Activated T-cell treated with anti-CD3 and anti-CD28 coated beads, Interleukin-2, amount 50 U/mL, for 24 hours (primary cell): ENCODE measurements at regions not wholly inside any gene's neighbourhood (a gene's known extent, or its start where the extent isn't known, plus 50 kb on each side); places are given as distances from the start of the nearest gene placed in this dataset.

Source experiments
- DNase-seq: peaks from one replicate; pipeline ENCODE4 v3.0.0-alpha.2; 2020
- H3K27ac Mint-ChIP-seq: 2 replicates; pipeline ENCODE4 v1.8.0; 2020; ENCODE audit warnings: mild to moderate bottlenecking, mixed read lengths
- H3K27me3 Mint-ChIP-seq: 2 replicates; pipeline ENCODE4 v1.8.0; 2020; ENCODE audit warnings: mixed read lengths
- H3K36me3 Mint-ChIP-seq: 2 replicates; pipeline ENCODE4 v1.8.0; 2020; ENCODE audit warnings: low read depth, mixed read lengths
- H3K4me1 Mint-ChIP-seq: 2 replicates; pipeline ENCODE4 v1.8.0; 2020; ENCODE audit warnings: low read depth, mixed read lengths
- H3K4me3 Mint-ChIP-seq: 2 replicates; pipeline ENCODE4 v1.8.0; 2020; ENCODE audit warnings: mild to moderate bottlenecking, moderate library complexity, mixed read lengths
- H3K9me3 Mint-ChIP-seq: 2 replicates; pipeline ENCODE4 v1.8.0; 2020; ENCODE audit warnings: mixed read lengths

- H3K27ac Mint-ChIP-seq: no peak overlapping the region
- no peaks in the 10 kb centered on the region for H3K36me3 Mint-ChIP-seq
- no peaks in the 10 kb centered on the region for H3K9me3 Mint-ChIP-seq
- H3K27me3 Mint-ChIP-seq: peaks cover 27% of the 10 kb centered on the region
- DNase-seq: no peak
- no peak overlapping the region for H3K4me3 Mint-ChIP-seq
- peaks cover 2% of the 10 kb centered on the region for H3K4me1 Mint-ChIP-seq
Observed at GRCh38 chr11:32161293-32161692, 70.4 kb downstream of the RCN1 start.

- no peak overlapping the region for H3K4me3 Mint-ChIP-seq
- H3K36me3 Mint-ChIP-seq: no peaks in the 10 kb centered on the region
- H3K4me1 Mint-ChIP-seq: peaks cover 2% of the 10 kb centered on the region
- peaks cover 26% of the 10 kb centered on the region for H3K27me3 Mint-ChIP-seq
- H3K9me3 Mint-ChIP-seq: no peaks in the 10 kb centered on the region
- H3K27ac Mint-ChIP-seq: no peak overlapping the region
- DNase-seq: no peak
Observed at GRCh38 chr11:32162351-32162750, 71.5 kb downstream of the RCN1 start.

- Mint-ChIP-seq H3K4me1 (peaks cover 2% of the 10 kb centered on the region), H3K27ac (no peak overlapping the region), H3K9me3 (no peaks in the 10 kb centered on the region), H3K4me3 (no peak overlapping the region), H3K27me3 (peaks cover 22% of the 10 kb centered on the region), H3K36me3 (no peaks in the 10 kb centered on the region)
- DNase-seq: no peak
Observed at GRCh38 chr11:32162906-32163305, 72.0 kb downstream of the RCN1 start.

- Mint-ChIP-seq H3K36me3 (no peaks in the 10 kb centered on the region), H3K4me3 (no peak overlapping the region), H3K9me3 (no peaks in the 10 kb centered on the region), H3K27ac (no peak overlapping the region), H3K4me1 (peaks cover 4% of the 10 kb centered on the region), H3K27me3 (peaks cover 21% of the 10 kb centered on the region)
- DNase-seq: no peak
Observed at GRCh38 chr11:32163557-32163956, 72.7 kb downstream of the RCN1 start.

- Mint-ChIP-seq H3K36me3 (no peaks in the 10 kb centered on the region), H3K27me3 (peaks cover 13% of the 10 kb centered on the region), H3K4me3 (no peak overlapping the region), H3K4me1 (peaks cover 12% of the 10 kb centered on the region), H3K9me3 (no peaks in the 10 kb centered on the region), H3K27ac (no peak overlapping the region)
- DNase-seq: no peak
Observed at GRCh38 chr11:32164836-32165235, 74.0 kb downstream of the RCN1 start.

- no peaks in the 10 kb centered on the region for H3K36me3 Mint-ChIP-seq
- no peak overlapping the region for H3K4me3 Mint-ChIP-seq
- H3K4me1 Mint-ChIP-seq: peaks cover 14% of the 10 kb centered on the region
- H3K27me3 Mint-ChIP-seq: peaks cover 5% of the 10 kb centered on the region
- no peak overlapping the region for H3K27ac Mint-ChIP-seq
- no peaks in the 10 kb centered on the region for H3K9me3 Mint-ChIP-seq
- no peak for DNase-seq
Observed at GRCh38 chr11:32168924-32169323, 78.0 kb downstream of the RCN1 start.

GRCh38 chr11:32171445-32171844 lies 80.6 kb downstream of the RCN1 start:
- DNase-seq: no peak

GRCh38 chr11:32172041-32172847 lies 81.4 kb downstream of the RCN1 start:
- no peaks in the 10 kb centered on the region for H3K27me3 Mint-ChIP-seq
- H3K9me3 Mint-ChIP-seq: no peaks in the 10 kb centered on the region
- no peak overlapping the region for H3K4me3 Mint-ChIP-seq
- no peaks in the 10 kb centered on the region for H3K36me3 Mint-ChIP-seq
- no peak overlapping the region for H3K27ac Mint-ChIP-seq
- peaks cover 14% of the 10 kb centered on the region for H3K4me1 Mint-ChIP-seq
- no peak for DNase-seq

More at GRCh38 chr11:32171445-32171844, 80.6 kb downstream of the RCN1 start:
- Mint-ChIP-seq H3K4me1 (peaks cover 14% of the 10 kb centered on the region), H3K4me3 (no peak overlapping the region), H3K27ac (no peak overlapping the region), H3K27me3 (no peaks in the 10 kb centered on the region), H3K9me3 (no peaks in the 10 kb centered on the region), H3K36me3 (no peaks in the 10 kb centered on the region)

GRCh38 chr11:32172848-32173834 lies 82.3 kb downstream of the RCN1 start:
- H3K9me3 Mint-ChIP-seq: no peaks in the 10 kb centered on the region
- H3K36me3 Mint-ChIP-seq: no peaks in the 10 kb centered on the region
- no peak overlapping the region for H3K27ac Mint-ChIP-seq
- no peak overlapping the region for H3K4me3 Mint-ChIP-seq
- DNase-seq: peak; percentile 34
- H3K27me3 Mint-ChIP-seq: no peaks in the 10 kb centered on the region
- peaks cover 14% of the 10 kb centered on the region for H3K4me1 Mint-ChIP-seq

GRCh38 chr11:32173977-32174376 lies 83.1 kb downstream of the RCN1 start:
- H3K27me3 Mint-ChIP-seq: peaks cover 5% of the 10 kb centered on the region
- H3K36me3 Mint-ChIP-seq: no peaks in the 10 kb centered on the region
- H3K4me1 Mint-ChIP-seq: peaks cover 8% of the 10 kb centered on the region
- no peak overlapping the region for H3K27ac Mint-ChIP-seq
- no peaks in the 10 kb centered on the region for H3K9me3 Mint-ChIP-seq
- no peak for DNase-seq
- H3K4me3 Mint-ChIP-seq: no peak overlapping the region

- Mint-ChIP-seq H3K9me3 (no peaks in the 10 kb centered on the region), H3K27ac (no peak overlapping the region), H3K36me3 (no peaks in the 10 kb centered on the region), H3K4me3 (no peak overlapping the region), H3K27me3 (peaks cover 6% of the 10 kb centered on the region), H3K4me1 (peaks cover 4% of the 10 kb centered on the region)
- DNase-seq: peak; percentile 79
Observed at GRCh38 chr11:32176223-32176934, 85.5 kb downstream of the RCN1 start.

- no peaks in the 10 kb centered on the region for H3K9me3 Mint-ChIP-seq
- H3K36me3 Mint-ChIP-seq: no peaks in the 10 kb centered on the region
- DNase-seq: no peak
- no peaks in the 10 kb centered on the region for H3K4me1 Mint-ChIP-seq
- no peak overlapping the region for H3K4me3 Mint-ChIP-seq
- no peak overlapping the region for H3K27ac Mint-ChIP-seq
- H3K27me3 Mint-ChIP-seq: peaks cover 18% of the 10 kb centered on the region
Observed at GRCh38 chr11:32178692-32179091, 87.8 kb downstream of the RCN1 start.

- no peak overlapping the region for H3K27ac Mint-ChIP-seq
- H3K9me3 Mint-ChIP-seq: no peaks in the 10 kb centered on the region
- DNase-seq: no peak
- H3K4me3 Mint-ChIP-seq: no peak overlapping the region
- H3K4me1 Mint-ChIP-seq: no peaks in the 10 kb centered on the region
- peaks cover 19% of the 10 kb centered on the region for H3K27me3 Mint-ChIP-seq
- no peaks in the 10 kb centered on the region for H3K36me3 Mint-ChIP-seq
Observed at GRCh38 chr11:32183512-32183911, 92.6 kb downstream of the RCN1 start.

GRCh38 chr11:32184041-32184722 lies 93.3 kb downstream of the RCN1 start:
- DNase-seq: no peak
- Mint-ChIP-seq H3K36me3 (no peaks in the 10 kb centered on the region), H3K4me3 (no peak overlapping the region), H3K27me3 (peaks cover 19% of the 10 kb centered on the region), H3K27ac (no peak overlapping the region), H3K4me1 (no peaks in the 10 kb centered on the region), H3K9me3 (no peaks in the 10 kb centered on the region)
